GM12864 (cell line): ENCODE measurements at regions not wholly inside any gene's neighbourhood (a gene's known extent, or its start where the extent isn't known, plus 50 kb on each side); places are given as distances from the start of the nearest gene placed in this dataset.

Experiments
- DNase-seq: peaks from one replicate; pipeline ENCODE4 v3.0.0-alpha.2; 2011; ENCODE audit warnings: low read depth
- H3K4me3 ChIP-seq: 2 replicates; pipeline ENCODE4 v1.5.1; 2011; ENCODE audit warnings: mild to moderate bottlenecking, low read depth, low read length, control low read depth
- TF ChIP-seq, protein P1 (sequence below): IDR thresholded peaks from 2 replicates; pipeline ENCODE4 v1.5.1; 2011; ENCODE audit warnings: low read depth, mild to moderate bottlenecking, moderate library complexity, low read length, control low read depth, inconsistent platforms; ENCODE audit errors: missing control alignments

DNA sequence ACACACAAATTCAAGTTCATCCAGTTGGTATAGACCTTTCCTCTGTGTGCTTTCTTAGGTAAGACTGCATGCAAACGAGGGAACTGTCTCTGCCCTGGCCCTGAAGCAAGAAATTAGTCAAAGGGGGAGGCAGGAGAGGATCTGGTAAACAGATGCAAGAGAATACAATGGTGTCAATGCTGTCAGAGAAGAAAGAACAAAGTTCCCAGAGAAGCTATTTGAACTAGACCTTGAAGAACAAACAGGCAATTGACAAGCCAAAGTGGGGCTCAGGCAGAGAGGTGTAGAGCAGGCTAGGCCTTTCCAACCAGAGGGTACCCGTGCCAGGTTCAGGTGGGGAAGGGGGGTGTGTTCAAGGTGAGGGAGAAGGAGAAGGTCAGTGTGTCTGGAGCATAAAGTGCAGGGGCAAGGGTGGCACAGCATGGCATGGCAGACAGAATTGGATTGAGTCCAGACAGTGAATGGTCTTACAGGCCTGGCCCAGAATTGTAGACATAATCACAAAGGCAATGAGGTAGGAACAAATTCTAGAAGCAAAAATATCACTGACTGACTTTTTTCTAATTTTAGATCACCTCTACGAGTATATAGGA, 95.0 kb upstream of the STARD13 start:
- TF ChIP-seq, protein P1, sequence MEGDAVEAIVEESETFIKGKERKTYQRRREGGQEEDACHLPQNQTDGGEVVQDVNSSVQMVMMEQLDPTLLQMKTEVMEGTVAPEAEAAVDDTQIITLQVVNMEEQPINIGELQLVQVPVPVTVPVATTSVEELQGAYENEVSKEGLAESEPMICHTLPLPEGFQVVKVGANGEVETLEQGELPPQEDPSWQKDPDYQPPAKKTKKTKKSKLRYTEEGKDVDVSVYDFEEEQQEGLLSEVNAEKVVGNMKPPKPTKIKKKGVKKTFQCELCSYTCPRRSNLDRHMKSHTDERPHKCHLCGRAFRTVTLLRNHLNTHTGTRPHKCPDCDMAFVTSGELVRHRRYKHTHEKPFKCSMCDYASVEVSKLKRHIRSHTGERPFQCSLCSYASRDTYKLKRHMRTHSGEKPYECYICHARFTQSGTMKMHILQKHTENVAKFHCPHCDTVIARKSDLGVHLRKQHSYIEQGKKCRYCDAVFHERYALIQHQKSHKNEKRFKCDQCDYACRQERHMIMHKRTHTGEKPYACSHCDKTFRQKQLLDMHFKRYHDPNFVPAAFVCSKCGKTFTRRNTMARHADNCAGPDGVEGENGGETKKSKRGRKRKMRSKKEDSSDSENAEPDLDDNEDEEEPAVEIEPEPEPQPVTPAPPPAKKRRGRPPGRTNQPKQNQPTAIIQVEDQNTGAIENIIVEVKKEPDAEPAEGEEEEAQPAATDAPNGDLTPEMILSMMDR, result no peak
- DNase-seq, result no peak
- no peak overlapping the region for H3K4me3 ChIP-seq

DNA sequence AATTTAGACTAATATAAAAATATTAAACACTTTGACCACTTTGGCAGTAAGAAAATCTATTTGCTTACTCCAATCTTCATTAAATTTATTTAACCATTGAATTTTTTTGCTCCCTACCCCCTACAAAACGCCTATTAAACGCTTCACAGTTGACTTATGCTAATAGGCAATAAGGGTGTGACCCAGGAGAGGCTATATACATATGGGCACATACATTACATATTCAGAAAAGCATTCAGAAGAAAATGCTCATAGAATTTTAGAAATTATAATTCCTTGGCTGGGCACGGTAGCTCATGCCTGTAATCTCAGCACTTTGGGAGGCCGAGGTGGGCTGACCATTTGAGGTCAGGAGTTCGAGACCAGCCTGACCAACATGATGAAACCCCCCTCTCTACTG, 95.6 kb upstream of the STARD13 start:
- DNase-seq, result no peak
- no peak overlapping the region for H3K4me3 ChIP-seq
- TF ChIP-seq, protein P1, result no peak

DNA sequence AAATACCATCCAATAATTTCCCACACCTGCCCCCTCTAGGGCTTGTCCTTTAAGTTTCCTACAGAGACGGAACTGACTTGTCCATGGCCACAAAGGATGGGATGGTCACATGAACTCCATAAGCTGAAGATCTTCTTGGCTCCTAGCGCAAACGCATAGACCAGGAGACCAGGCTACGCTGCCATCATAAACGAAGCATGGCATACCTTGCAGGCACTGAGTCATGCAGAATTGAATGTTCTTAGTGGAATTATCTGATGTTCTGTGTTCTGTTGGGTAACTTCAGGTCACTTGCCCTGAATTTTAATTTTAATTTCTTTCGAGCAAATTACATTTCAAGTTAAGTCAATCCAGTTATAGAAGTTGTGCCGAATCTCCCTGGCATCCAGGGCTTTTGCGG, 96.4 kb upstream of the STARD13 start:
- H3K4me3 ChIP-seq, result no peak overlapping the region
- DNase-seq, result no peak
- TF ChIP-seq, protein P1, result no peak

DNA sequence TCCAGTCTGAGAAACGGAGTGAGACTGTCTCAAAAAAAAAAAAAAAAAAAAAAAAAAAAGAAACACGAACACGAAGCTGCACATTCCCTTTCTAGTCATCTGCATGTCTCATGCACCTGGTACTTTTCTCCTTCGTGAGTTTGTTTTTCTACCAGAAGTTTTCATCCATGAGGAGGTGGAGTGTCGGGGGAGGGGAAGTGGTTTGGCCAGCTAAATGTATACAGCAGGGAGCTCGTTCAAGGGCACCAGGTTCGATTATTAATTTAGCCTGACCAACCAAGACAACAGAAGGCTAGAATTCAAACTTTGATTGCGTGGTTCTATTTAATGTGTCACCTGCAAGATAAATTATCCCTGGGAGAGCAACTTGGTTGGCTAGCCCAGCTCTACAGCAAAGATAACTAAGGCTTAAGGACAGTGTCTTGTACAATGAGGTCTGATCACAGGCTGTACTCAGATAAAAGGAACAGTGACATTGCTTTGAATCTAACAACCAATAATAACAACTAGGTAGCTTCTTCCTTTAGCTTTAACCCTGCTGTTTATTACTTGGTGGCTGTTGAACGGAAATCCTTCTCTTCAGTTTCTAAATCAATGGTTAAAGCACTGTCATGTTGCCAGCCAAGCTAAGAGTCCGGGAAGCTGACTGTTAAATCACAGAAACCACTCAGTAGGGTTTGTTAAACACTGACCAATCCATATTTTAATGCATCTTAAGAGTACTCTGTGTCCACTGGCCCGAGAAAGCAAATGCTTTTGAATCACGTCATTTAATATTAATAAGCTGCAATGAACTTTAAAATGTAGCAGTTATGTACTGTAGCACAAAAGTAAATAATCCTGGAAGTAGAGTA, 98.4 kb upstream of the STARD13 start:
- TF ChIP-seq, protein P1, result no peak
- no peak for DNase-seq
- H3K4me3 ChIP-seq, result no peak overlapping the region

DNA sequence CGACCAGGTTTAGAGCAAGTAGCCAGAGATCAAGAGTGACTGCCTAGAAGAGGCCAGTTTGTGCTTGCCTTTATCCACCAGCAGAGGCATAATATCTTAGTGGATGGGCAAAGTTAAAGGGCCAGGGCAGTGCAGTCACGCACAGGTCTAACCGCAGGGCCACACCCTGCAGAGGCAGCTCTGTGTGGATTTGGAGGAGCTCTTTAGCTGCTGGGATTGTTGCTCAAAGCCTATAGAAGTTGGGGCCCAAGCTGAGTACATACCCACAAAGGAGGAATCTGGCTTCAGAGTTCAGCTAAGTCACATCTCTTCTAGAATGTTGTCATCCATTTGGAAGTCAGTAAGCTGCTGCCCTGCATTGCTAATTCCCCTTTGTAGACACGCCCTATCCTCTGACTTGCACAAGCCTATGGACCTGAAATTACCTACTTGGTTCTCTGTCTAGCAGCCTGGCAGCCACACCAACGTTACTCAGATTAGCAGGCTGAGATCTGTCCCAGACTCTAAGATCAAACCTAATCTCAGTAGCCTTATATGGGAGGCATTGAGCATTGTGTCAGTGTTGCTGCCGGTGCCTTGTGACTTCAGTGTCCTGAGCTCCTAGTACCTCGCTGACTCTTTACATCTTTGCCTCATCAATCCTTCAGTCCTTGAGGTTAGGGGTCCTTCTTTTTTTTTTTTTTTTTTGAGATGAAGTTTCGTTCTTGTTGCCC, 102.9 kb upstream of the STARD13 start:
- no peak for DNase-seq
- H3K4me3 ChIP-seq, result no peak overlapping the region
- TF ChIP-seq, protein P1, result no peak

DNA sequence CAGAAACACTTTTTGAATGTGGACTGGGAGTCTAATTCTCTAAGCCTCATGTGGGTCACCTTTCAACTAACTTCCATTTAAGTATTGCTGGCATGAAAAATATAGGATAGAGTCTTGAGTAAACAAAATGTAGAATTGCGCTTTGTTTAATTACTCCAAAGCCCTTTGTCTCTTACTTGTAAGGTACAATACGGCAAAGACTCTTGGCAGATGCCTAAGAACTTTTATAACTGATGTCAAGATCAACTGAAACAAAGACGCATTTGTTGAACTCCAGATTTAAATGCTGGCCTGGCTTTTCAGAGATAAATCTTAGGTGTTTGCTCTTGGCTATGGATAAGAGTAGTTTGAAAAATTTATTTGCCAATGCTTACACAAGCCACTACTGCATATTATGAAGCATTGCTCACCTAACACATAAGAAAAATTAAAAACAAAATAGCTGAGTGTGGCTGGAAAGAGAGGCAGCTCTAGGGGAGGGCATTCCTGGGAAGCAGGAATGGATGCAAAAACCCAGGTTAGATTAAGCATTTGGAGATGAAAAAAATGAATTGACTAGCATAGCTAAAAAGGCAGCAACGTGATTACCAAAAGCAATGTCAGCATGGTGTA, 107.3 kb upstream of the STARD13 start:
- TF ChIP-seq, protein P1, result no peak
- DNase-seq, result no peak
- no peak overlapping the region for H3K4me3 ChIP-seq
